ENCODE measurements at regions not wholly inside any gene's neighbourhood (a gene's known extent, or its start where the extent isn't known, plus 50 kb on each side); places are given as distances from the start of the nearest gene placed in this dataset.
"Not testable (repeated sequence)": the region's sequence is repeated elsewhere in the genome, so short reads cannot be mapped to it uniquely, and the experiment has no call there.

DNA sequence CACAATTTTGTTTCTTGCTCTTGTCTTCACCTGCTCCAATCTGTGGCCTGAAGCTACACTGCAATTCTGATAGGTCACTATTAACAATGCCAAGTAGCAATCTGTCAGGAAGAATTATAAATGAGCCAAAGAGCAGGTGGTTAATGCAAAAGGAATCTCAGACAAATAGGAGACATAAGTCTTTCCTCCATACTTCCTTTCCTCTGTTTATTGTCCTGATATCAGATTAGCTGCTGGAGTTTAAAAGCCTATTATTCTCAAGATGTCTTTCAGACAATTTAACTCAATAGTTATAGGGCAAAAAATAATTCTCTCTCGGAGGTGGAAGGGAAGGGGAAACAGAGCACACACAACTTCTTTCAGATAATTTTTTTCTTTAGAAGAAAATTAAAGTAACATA is 491.6 kb downstream of the MFSD1 start:
- intact Hi-C loops (cut with micrococcal nuclease) = no loop called here
- ATAC-seq = no peak
- DNase-seq = no peak

GRCh38 chr3:159301961-159302360 is 500.1 kb downstream of the MFSD1 start:
- intact Hi-C loops (cut with micrococcal nuclease) = no loop called here
- no peak for ATAC-seq

DNA sequence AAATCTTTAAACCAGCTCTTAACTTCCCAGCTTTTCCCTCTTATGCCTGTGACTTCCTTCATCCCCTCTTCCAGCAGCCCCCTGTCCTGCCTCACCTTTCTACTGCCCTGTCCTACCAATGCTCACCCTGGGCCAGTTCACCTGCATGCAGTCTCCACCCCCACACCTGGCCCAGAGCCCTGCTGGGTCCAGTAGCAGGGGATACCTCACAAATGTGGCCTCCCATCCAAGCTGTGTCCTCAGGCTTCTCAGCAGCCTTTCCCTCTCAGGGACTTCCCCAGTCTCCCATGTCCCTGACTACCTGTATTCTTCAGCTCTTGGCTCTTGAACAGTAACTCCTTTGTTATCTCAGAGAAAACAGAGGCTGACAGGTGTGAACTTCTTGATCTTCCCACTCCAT is 503.2 kb downstream of the MFSD1 start:
- intact Hi-C loops (cut with micrococcal nuclease) = no loop called here
- DNase-seq = no peak
- no peak for ATAC-seq

More at GRCh38 chr3:159301961-159302360, 500.1 kb downstream of the MFSD1 start:
- DNase-seq = no peak

- ATAC-seq; DNase-seq; intact Hi-C loops (cut with micrococcal nuclease): not testable (repeated sequence)
These were observed 514.9 kb downstream of the MFSD1 start for GRCh38 chr3:159316706-159317105.

- no peak for DNase-seq
- intact Hi-C loops (cut with micrococcal nuclease) = no loop called here
- ATAC-seq = no peak
These were observed 517.3 kb downstream of the MFSD1 start for GRCh38 chr3:159319156-159319555.

- peak; percentile 55 for ATAC-seq
- peak; percentile 62 for DNase-seq
- intact Hi-C loops (cut with micrococcal nuclease) = no loop called here
These were observed 520.6 kb downstream of the MFSD1 start for GRCh38 chr3:159322322-159322939.

- ATAC-seq (no peak), DNase-seq (no peak)
- intact Hi-C loops (cut with micrococcal nuclease) = no loop called here
These were observed 522.0 kb downstream of the MFSD1 start for GRCh38 chr3:159323848-159324247.

DNA sequence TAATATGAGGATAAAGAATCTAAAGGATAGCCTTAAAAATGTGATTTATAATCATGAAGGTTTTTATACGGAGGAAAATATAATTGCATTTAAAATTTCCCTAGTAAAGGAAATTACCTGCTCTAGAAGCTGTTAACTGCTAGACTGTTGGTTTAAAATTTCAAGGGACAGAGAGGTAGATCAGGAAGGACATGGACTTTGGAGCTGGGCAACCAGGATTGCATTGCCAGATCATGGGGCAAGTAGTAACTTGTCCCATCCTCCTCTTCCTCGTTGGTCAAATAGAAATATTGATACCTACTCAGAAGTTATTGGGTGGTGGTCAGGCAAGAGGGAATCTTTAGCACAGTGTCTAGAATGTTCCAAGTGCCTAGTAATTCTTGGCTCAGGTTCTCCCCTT is 525.1 kb downstream of the MFSD1 start:
- intact Hi-C loops (cut with micrococcal nuclease) = no loop called here
- DNase-seq = no peak

GRCh38 chr3:159332535-159333099 is 530.8 kb downstream of the MFSD1 start:
- no peak for DNase-seq
- ATAC-seq = no peak
- intact Hi-C loops (cut with micrococcal nuclease) = no loop called here

More for the DNA sequence above, 525.1 kb downstream of the MFSD1 start:
- no peak for ATAC-seq

GRCh38 chr3:159339131-159339530 is 537.3 kb downstream of the MFSD1 start:
- intact Hi-C loops (cut with micrococcal nuclease) = no loop called here
- no peak for ATAC-seq
- DNase-seq = no peak

GRCh38 chr3:159340877-159341500 is 539.1 kb downstream of the MFSD1 start:
- DNase-seq (no peak), ATAC-seq (peak; percentile 30)
- intact Hi-C loops (cut with micrococcal nuclease) = no loop called here

DNA sequence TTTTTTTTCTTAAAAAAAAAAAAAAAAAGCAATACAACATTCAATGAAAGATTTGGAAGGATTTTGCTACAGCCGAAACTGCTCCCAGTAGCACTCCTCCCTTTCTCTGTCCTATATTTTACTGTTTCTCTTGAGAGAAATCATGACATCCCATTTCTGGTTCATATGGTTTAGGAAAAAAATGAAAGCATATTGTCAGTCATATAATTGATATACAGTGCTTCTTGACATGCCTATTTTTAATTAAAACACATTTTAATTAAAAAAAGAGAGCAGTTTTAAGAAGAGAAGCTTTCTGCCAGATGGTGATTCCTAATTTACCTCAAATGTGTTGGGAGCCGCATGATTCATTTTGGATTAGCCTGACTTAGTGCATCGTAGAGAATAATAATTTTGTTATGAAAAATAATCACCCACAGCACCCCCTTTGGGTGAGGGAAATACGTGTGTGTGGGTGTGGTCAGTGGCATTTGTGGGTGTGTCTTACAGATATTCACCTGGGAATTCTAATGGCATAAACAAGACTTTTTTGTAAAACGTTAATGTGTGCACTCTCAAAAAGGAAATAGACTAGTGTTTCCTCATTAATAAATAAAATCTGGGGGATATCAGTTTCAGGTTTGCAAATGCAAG is 544.5 kb downstream of the MFSD1 start:
- intact Hi-C loops (cut with micrococcal nuclease) = no loop called here
- ATAC-seq (no peak), DNase-seq (no peak)

DNA sequence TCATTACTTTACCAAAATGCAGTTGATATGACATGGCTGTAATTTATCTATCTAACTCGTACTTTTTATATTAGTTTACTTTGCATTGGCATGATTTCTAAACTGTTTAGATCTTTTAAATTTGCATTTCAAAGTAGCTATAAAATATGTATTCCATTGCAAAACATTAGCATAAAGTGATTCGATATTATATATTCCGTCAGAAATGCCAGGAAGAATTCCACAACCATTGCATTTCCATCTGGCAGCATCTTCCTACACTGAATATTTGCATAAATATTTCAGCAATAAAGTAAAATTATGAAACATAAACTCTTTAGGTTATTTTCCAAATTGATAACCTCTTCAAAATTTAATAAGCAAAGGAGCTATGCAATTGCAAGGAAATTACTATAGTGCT is 546.6 kb downstream of the MFSD1 start:
- no peak for ATAC-seq
- intact Hi-C loops (cut with micrococcal nuclease) = no loop called here
- no peak for DNase-seq

DNA sequence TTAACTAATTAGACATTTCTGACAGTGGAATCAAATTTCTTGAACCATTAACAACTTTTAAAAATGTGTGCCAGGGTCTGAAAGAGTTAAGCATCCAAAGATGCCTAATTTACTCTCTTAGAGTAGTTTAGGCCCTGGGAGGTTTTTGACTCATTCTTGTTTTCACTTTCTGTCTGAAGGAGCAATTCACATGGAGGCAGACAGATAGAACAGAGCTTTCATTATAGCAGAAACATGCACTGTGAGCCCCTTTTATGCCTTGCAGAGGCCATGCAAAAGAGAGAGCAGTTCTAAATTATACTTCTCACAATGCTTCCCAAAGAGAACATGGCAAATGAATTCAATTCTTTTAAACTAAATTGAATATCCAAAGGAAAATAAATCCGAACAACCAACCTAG is 554.8 kb downstream of the MFSD1 start:
- intact Hi-C loops (cut with micrococcal nuclease) = no loop called here
- no peak for ATAC-seq
- no peak for DNase-seq

DNA sequence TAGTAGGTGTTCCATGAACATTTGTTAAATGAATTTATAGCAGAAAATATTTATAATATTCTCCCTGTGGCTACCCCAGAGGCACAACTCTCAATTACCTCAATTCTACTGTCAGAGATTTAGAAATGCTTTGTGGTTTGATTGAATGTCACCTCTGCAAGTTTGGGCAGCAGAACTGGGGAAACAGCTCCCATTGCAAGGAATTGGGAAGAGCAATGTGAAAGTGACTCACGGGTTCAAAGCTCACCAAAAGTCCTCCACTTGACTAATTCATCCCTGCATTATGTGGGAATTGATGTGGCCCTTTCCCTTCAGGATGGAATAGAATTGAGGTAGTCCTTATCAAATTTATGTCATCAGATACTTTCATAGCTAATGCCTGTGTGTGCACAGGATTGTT is 562.7 kb downstream of the MFSD1 start:
- no peak for DNase-seq
- no peak for ATAC-seq
- intact Hi-C loops (cut with micrococcal nuclease) = no loop called here

DNA sequence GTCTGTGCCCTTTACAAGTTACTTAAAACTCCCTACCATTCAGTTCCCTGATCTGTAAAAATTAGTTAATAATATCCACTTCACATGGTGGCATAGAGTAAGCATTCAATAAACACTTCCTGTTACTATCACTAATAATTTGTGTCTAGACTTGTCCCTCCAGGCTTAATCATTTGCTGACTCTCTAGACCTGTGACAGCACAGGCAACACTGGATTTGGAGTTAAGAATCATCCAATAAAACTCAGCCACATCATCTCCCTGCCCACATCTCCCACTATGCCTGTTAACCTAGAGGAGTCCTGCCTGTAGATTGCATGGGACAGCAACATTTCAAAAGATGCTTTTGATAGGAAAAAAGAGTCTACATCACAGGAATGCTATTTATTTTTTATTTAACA is 564.6 kb downstream of the MFSD1 start:
- ATAC-seq = no peak
- intact Hi-C loops (cut with micrococcal nuclease) = no loop called here
- no peak for DNase-seq

- DNase-seq (no peak), ATAC-seq (no peak)
- intact Hi-C loops (cut with micrococcal nuclease) = no loop called here
These were observed 570.1 kb downstream of the MFSD1 start for GRCh38 chr3:159371961-159372360.

DNA sequence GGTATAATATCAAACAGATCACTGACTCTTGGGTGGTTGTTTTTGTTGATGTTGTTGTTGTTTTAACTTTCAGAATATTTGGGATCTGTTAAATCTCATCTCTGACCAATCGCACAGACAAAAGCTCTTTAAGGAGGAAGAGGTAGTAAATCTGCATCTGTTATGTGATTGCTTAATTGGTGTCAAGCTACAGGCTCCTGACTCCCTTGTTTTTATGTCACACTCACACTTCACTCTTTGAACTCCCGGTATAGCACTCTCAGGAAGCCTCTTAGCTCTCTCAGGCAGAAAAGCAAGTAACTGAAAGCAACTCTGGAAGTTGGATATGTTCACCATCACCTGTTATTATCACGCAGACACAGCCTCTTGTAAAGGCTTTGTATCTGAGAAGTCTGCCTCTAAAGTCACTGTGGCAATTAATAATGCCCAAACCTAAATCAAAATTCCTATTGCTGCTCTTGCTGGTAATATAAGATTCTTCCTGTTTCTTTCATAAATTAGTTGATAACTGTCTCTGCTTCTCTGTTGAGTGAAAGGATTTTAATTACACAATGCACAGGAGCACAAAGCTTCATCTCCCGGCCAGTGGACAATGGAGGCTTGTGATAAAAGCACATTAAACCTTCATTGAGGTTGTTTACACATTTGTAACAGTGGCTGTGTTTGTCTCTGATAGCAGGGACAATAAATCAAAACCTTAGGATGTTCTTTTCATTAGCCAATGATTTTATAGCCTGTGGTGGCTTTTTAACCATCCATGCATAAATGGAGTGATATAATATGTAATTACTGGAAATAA is 576.7 kb downstream of the MFSD1 start:
- ATAC-seq (no peak), DNase-seq (no peak)
- intact Hi-C loops (cut with micrococcal nuclease) = no loop called here

DNA sequence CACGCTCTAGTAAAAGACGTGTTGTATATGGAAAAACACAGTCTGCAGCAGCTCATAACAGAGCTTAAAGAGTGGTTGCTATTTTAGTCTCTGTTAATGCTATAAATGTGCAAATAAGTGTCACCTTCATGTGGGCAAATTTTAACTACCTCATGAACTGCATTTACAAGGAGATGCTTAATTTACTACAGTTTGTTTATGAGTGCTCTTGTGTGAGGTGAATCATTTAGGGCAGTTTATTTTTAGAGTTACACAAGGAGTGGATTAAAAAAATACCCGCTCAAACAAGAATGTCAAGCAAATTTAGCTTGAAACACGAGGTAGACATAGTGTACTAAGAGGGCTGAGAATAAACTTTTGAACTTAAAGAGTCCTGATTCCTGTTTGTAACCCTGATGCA is 579.0 kb downstream of the MFSD1 start:
- DNase-seq = no peak
- intact Hi-C loops (cut with micrococcal nuclease) = no loop called here
- peak; percentile 67 for ATAC-seq

All from left ventricle myocardium superior (tissue), 1 donor.